H9 (cell line): ENCODE measurements at regions not wholly inside any gene's neighbourhood (a gene's known extent, or its start where the extent isn't known, plus 50 kb on each side); places are given as distances from the start of the nearest gene placed in this dataset.

Source experiments
- DNase-seq: peaks from one replicate; pipeline ENCODE4 v3.0.0-alpha.2; 2017
- H2AFZ ChIP-seq: one replicate; pipeline ENCODE4 v1.6.1; 2013; ENCODE audit warnings: mild to moderate bottlenecking, low read length, control low read depth, moderate library complexity
- H2AK5ac ChIP-seq: 2 replicates; pipeline ENCODE4 v1.6.1; 2013; ENCODE audit warnings: low read length, control low read depth, mixed read lengths; ENCODE audit not compliant: insufficient read length
- H2BK120ac ChIP-seq: one replicate; pipeline ENCODE4 v1.6.1; 2013; ENCODE audit warnings: low read depth, mild to moderate bottlenecking, low read length, control low read depth, inconsistent platforms; ENCODE audit not compliant: poor library complexity, severe bottlenecking
- H2BK12ac ChIP-seq: 2 replicates; pipeline ENCODE4 v1.6.1; 2013; ENCODE audit warnings: low read length, control low read depth, mixed read lengths, low read depth; ENCODE audit not compliant: insufficient read length
- H2BK15ac ChIP-seq: 2 replicates; pipeline ENCODE4 v1.6.1; 2013; ENCODE audit warnings: low read depth, low read length, control low read depth
- H2BK20ac ChIP-seq: one replicate; pipeline ENCODE4 v1.6.1; 2013; ENCODE audit warnings: low read depth, mild to moderate bottlenecking, low read length, control low read depth, inconsistent platforms; ENCODE audit not compliant: poor library complexity, severe bottlenecking
- H2BK5ac ChIP-seq: 2 replicates; pipeline ENCODE4 v1.6.1; 2013; ENCODE audit warnings: low read length, control low read depth, mixed read lengths; ENCODE audit not compliant: insufficient read length
- H3K14ac ChIP-seq: 2 replicates; pipeline ENCODE4 v1.6.1; 2013; ENCODE audit warnings: low read length, control low read depth; ENCODE audit not compliant: insufficient read depth
- H3K18ac ChIP-seq: 2 replicates; pipeline ENCODE4 v1.6.1; 2013; ENCODE audit warnings: low read depth, mild to moderate bottlenecking, mixed read lengths, low read length, control low read depth; ENCODE audit not compliant: insufficient read length
- H3K23ac ChIP-seq: 2 replicates; pipeline ENCODE4 v1.6.1; 2013; ENCODE audit warnings: low read length, control low read depth, mixed read lengths, low read depth; ENCODE audit not compliant: insufficient read length
- H3K23me2 ChIP-seq: 2 replicates; pipeline ENCODE4 v1.6.1; 2013; ENCODE audit warnings: low read depth, mild to moderate bottlenecking, mixed read lengths, low read length, control low read depth; ENCODE audit not compliant: insufficient read length, poor library complexity, severe bottlenecking
- H3K27ac ChIP-seq: 2 replicates; pipeline ENCODE4 v1.5.1; 2013; ENCODE audit warnings: low read length, control low read depth, mixed read lengths, low read depth; ENCODE audit not compliant: insufficient read length
- H3K27me3 ChIP-seq: 2 replicates; pipeline ENCODE4 v1.6.1; 2013; ENCODE audit warnings: low read length, control low read depth, inconsistent platforms; ENCODE audit not compliant: insufficient read depth
- H3K4ac ChIP-seq: 2 replicates; pipeline ENCODE4 v1.6.1; 2013; ENCODE audit warnings: low read depth, mild to moderate bottlenecking, control low read depth, inconsistent platforms, low read length, moderate library complexity
- H3K4me1 ChIP-seq: 2 replicates; pipeline ENCODE4 v1.6.1; 2013; ENCODE audit warnings: low read length, control low read depth, inconsistent platforms; ENCODE audit not compliant: insufficient read depth
- H3K4me2 ChIP-seq: 2 replicates; pipeline ENCODE4 v1.6.1; 2013; ENCODE audit warnings: low read length, control low read depth, mixed read lengths; ENCODE audit not compliant: insufficient read length, insufficient read depth
- H3K56ac ChIP-seq: 2 replicates; pipeline ENCODE4 v1.6.1; 2013; ENCODE audit warnings: low read depth, mild to moderate bottlenecking, mixed read lengths, low read length, control low read depth; ENCODE audit not compliant: insufficient read length
- H3K79me1 ChIP-seq: 2 replicates; pipeline ENCODE4 v1.6.1; 2013; ENCODE audit warnings: low read depth, mild to moderate bottlenecking, moderate library complexity, low read length, control low read depth, inconsistent platforms; ENCODE audit not compliant: insufficient read depth, poor library complexity, severe bottlenecking
- H3K79me2 ChIP-seq: 2 replicates; pipeline ENCODE4 v1.6.1; 2013; ENCODE audit warnings: low read length, control low read depth, inconsistent platforms; ENCODE audit not compliant: insufficient read depth
- H3K9ac ChIP-seq: 2 replicates; pipeline ENCODE4 v1.6.1; 2013; ENCODE audit warnings: low read length, control low read depth, mixed read lengths; ENCODE audit not compliant: insufficient read length; ENCODE audit errors: extremely low read depth
- H3K9me3 ChIP-seq: one replicate; pipeline ENCODE4 v1.6.1; 2013; ENCODE audit warnings: low read depth, low read length, inconsistent platforms; ENCODE audit not compliant: control insufficient read depth
- H3T11ph ChIP-seq: one replicate; pipeline ENCODE4 v1.6.1; 2013; ENCODE audit warnings: mild to moderate bottlenecking, low read length, control low read depth, inconsistent platforms
- H4K20me1 ChIP-seq: one replicate; pipeline ENCODE4 v1.6.1; 2013; ENCODE audit not compliant: control insufficient read depth, insufficient read length, insufficient read depth
- H4K5ac ChIP-seq: 2 replicates; pipeline ENCODE4 v1.6.1; 2013; ENCODE audit warnings: low read depth, mild to moderate bottlenecking, mixed read lengths, low read length, control low read depth; ENCODE audit not compliant: insufficient read length
- H4K8ac ChIP-seq: replicated peaks from 2 replicates; pipeline ENCODE4 v1.6.1; 2013; ENCODE audit warnings: low read length, control low read depth, mixed read lengths, low read depth; ENCODE audit not compliant: insufficient read length
- H4K91ac ChIP-seq: 2 replicates; pipeline ENCODE4 v1.6.1; 2013; ENCODE audit warnings: low read depth, mild to moderate bottlenecking, moderate library complexity, mixed read lengths, low read length, control low read depth; ENCODE audit not compliant: insufficient read length
- H3K27ac Mint-ChIP-seq, 3 experiments: 2 replicates in 2 of 3; 3 replicates in 1 of 3; pipeline ENCODE4 v1.8.0; 2020 to 2021; ENCODE audit warnings: mixed read lengths in 3 of 3, mild to moderate bottlenecking in 1 of 3, moderate library complexity in 1 of 3
- H3K27me3 Mint-ChIP-seq: 2 replicates; pipeline ENCODE4 v1.8.0; 2021; ENCODE audit warnings: low read depth, mild to moderate bottlenecking, moderate library complexity, mixed read lengths
- H3K36me3 Mint-ChIP-seq, 3 experiments: 2 replicates in 2 of 3; 3 replicates in 1 of 3; pipeline ENCODE4 v1.8.0; 2020 to 2021; ENCODE audit warnings: low read depth in 3 of 3, mixed read lengths in 3 of 3; ENCODE audit not compliant: insufficient read depth in 1 of 3
- H3K4me1 Mint-ChIP-seq, 2 experiments: 2 replicates each; pipeline ENCODE4 v1.8.0; 2020; ENCODE audit warnings: mixed read lengths in 2 of 2
- H3K4me3 Mint-ChIP-seq, 2 experiments: 2 replicates in 1 of 2; 3 replicates in 1 of 2; pipeline ENCODE4 v1.8.0; 2020 to 2021; ENCODE audit warnings: mild to moderate bottlenecking in 2 of 2, mixed read lengths in 2 of 2, moderate library complexity in 1 of 2
- H3K9me3 Mint-ChIP-seq, 2 experiments: 2 replicates in 1 of 2; 3 replicates in 1 of 2; pipeline ENCODE4 v1.8.0; 2020; ENCODE audit warnings: mild to moderate bottlenecking in 2 of 2, mixed read lengths in 2 of 2, moderate library complexity in 1 of 2
- WGBS: extraction: QIAGEN DNeasy Blood & Tissue Kit; methylation state at CpG from one replicate; pipeline ENCODE4 v1.1.7; 2013; ENCODE audit warnings: missing lambda C conversion rate, low lambda C conversion rate, mixed read lengths; ENCODE audit not compliant: insufficient read length; ENCODE audit errors: extremely low coverage; 5-methylcytosine and 5-hydroxymethylcytosine counted together
- TF ChIP-seq, protein P1 (sequence below): fragments of 200-600 bp; sonication (generic); conservative IDR thresholded peaks from 3 replicates; pipeline ENCODE4 v1.8.0; 2021; ENCODE audit warnings: antibody characterized with exemption, mild to moderate bottlenecking

GRCh38 chr9:24616863-24617262 is 71.2 kb upstream of the IZUMO3 start:
- no peak overlapping the region for H3K56ac ChIP-seq
- H4K91ac ChIP-seq = no peak overlapping the region
- H3K4me3 Mint-ChIP-seq = no peak overlapping the region
- no peak overlapping the region for H3K9ac ChIP-seq
- H3K4me1 Mint-ChIP-seq = peaks cover 4 to 17% of the 10 kb centered on the region in 2 experiments
- no peak for DNase-seq
- H3K4me1 ChIP-seq = no peaks in the 10 kb centered on the region; the same call in 1 of the 2 replicates
- H2BK5ac ChIP-seq = no peak overlapping the region
- no peak overlapping the region for H3K27ac ChIP-seq
- H2BK120ac ChIP-seq = no peak overlapping the region
- H3K4ac ChIP-seq = no peak overlapping the region
- no peak overlapping the region for H2AFZ ChIP-seq
- H3K23ac ChIP-seq = no peak overlapping the region
- H2BK12ac ChIP-seq = no peak overlapping the region
- H3K18ac ChIP-seq = no peak overlapping the region
- TF ChIP-seq, protein P1, sequence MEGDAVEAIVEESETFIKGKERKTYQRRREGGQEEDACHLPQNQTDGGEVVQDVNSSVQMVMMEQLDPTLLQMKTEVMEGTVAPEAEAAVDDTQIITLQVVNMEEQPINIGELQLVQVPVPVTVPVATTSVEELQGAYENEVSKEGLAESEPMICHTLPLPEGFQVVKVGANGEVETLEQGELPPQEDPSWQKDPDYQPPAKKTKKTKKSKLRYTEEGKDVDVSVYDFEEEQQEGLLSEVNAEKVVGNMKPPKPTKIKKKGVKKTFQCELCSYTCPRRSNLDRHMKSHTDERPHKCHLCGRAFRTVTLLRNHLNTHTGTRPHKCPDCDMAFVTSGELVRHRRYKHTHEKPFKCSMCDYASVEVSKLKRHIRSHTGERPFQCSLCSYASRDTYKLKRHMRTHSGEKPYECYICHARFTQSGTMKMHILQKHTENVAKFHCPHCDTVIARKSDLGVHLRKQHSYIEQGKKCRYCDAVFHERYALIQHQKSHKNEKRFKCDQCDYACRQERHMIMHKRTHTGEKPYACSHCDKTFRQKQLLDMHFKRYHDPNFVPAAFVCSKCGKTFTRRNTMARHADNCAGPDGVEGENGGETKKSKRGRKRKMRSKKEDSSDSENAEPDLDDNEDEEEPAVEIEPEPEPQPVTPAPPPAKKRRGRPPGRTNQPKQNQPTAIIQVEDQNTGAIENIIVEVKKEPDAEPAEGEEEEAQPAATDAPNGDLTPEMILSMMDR = no peak
- no peaks in the 10 kb centered on the region for H3K27me3 Mint-ChIP-seq
- whole genome bisulfite sequencing = no CpG with 5 or more reads among the region's 1 CpG
- no peak overlapping the region for H3K27ac Mint-ChIP-seq
- H3K36me3 Mint-ChIP-seq = no peaks in the 10 kb centered on the region
- H3K9me3 ChIP-seq = no peaks in the 10 kb centered on the region
- no peak overlapping the region for H3K14ac ChIP-seq
- H4K5ac ChIP-seq = no peak overlapping the region
- no peak overlapping the region for H2BK15ac ChIP-seq
- no peaks in the 10 kb centered on the region for H3K23me2 ChIP-seq
- H4K20me1 ChIP-seq = no peaks in the 10 kb centered on the region
- no peak overlapping the region for H3K4me2 ChIP-seq
- H3T11ph ChIP-seq = no peak overlapping the region
- H3K79me1 ChIP-seq = no peaks in the 10 kb centered on the region
- H2BK20ac ChIP-seq = no peak overlapping the region
- no peaks in the 10 kb centered on the region for H3K9me3 Mint-ChIP-seq
- no peak overlapping the region for H2AK5ac ChIP-seq
- no peaks in the 10 kb centered on the region for H3K27me3 ChIP-seq
- no peak overlapping the region for H4K8ac ChIP-seq
- no peaks in the 10 kb centered on the region for H3K79me2 ChIP-seq
